SK-N-SH treated with all-trans-retinoic acid at 6 μM for 48 hours (cell line): ENCODE measurements at regions not wholly inside any gene's neighbourhood (a gene's known extent, or its start where the extent isn't known, plus 50 kb on each side); places are given as distances from the start of the nearest gene placed in this dataset.
"Not testable (repeated sequence)": the region's sequence is repeated elsewhere in the genome, so short reads cannot be mapped to it uniquely, and the experiment has no call there.

Source experiments
- ATAC-seq: fragments of 200-7000 bp; cut with Tn5 transposase; 3 replicates; pipeline ENCODE4 v1.9.1; 2020; ENCODE audit warnings: mild to moderate bottlenecking, moderate library complexity
- ARNTL ChIP-seq: fragments of 450-650 bp; formaldehyde crosslinking; IDR thresholded peaks from 2 replicates; pipeline ENCODE4 v1.5.0; 2020; ENCODE audit warnings: low read depth, mild to moderate bottlenecking, moderate library complexity, borderline replicate concordance
- BACH2 ChIP-seq: fragments of 250-450 bp; sonication (Bioruptor Pico); IDR thresholded peaks from 2 replicates; pipeline ENCODE4 v1.9.0; 2021; ENCODE audit warnings: mild to moderate bottlenecking, borderline replicate concordance
- CSDC2 ChIP-seq: fragments of 250-450 bp; sonication (Bioruptor Pico); IDR thresholded peaks from 2 replicates; pipeline ENCODE4 v1.5.0; 2020; ENCODE audit warnings: mild to moderate bottlenecking, moderate library complexity
- ESRRG ChIP-seq: fragments of 250-450 bp; sonication (Bioruptor Pico); IDR thresholded peaks from 2 replicates; pipeline ENCODE4 v1.6.1; 2021; ENCODE audit warnings: mild to moderate bottlenecking
- GLIS3 ChIP-seq: fragments of 250-450 bp; sonication (Bioruptor Pico); IDR thresholded peaks from 2 replicates; pipeline ENCODE4 v1.5.0; 2020; ENCODE audit warnings: mild to moderate bottlenecking, moderate library complexity
- ISL1 ChIP-seq: fragments of 250-450 bp; sonication (Bioruptor Pico); IDR thresholded peaks from 2 replicates; pipeline ENCODE4 v2.1.2; 2022; ENCODE audit warnings: mild to moderate bottlenecking, moderate library complexity
- OSR1 ChIP-seq: fragments of 250-450 bp; sonication (Bioruptor Pico); IDR thresholded peaks from 2 replicates; pipeline ENCODE4 v1.8.0; 2022; ENCODE audit warnings: moderate library complexity, mild to moderate bottlenecking, inconsistent platforms
- PATZ1 ChIP-seq: fragments of 250-450 bp; sonication (Bioruptor Pico); IDR thresholded peaks from 2 replicates; pipeline ENCODE4 v1.8.0; 2020; ENCODE audit warnings: mild to moderate bottlenecking, moderate library complexity, borderline replicate concordance
- POU6F1 ChIP-seq: fragments of 250-450 bp; sonication (Bioruptor Pico); IDR thresholded peaks from 2 replicates; pipeline ENCODE4 v1.8.0; 2021; ENCODE audit warnings: low read depth, mild to moderate bottlenecking, moderate library complexity, borderline replicate concordance
- PPARA ChIP-seq: fragments of 250-450 bp; sonication (Bioruptor Pico); IDR thresholded peaks from 2 replicates; pipeline ENCODE4 v1.5.0; 2020; ENCODE audit warnings: mild to moderate bottlenecking, borderline replicate concordance
- RARB ChIP-seq: fragments of 250-450 bp; sonication (Bioruptor Pico); IDR thresholded peaks from 2 replicates; pipeline ENCODE4 v1.8.0; 2021; ENCODE audit warnings: mild to moderate bottlenecking, moderate library complexity
- SNAI2 ChIP-seq: fragments of 250-450 bp; sonication (Bioruptor Pico); IDR thresholded peaks from 2 replicates; pipeline ENCODE4 v1.5.0; 2020; ENCODE audit warnings: mild to moderate bottlenecking, moderate library complexity
- TCF4 ChIP-seq: fragments of 250-450 bp; sonication (Bioruptor Pico); IDR thresholded peaks from 2 replicates; pipeline ENCODE4 v1.8.0; 2021; ENCODE audit warnings: mild to moderate bottlenecking, moderate library complexity, borderline replicate concordance
- TOX ChIP-seq: fragments of 250-450 bp; sonication (Bioruptor Pico); IDR thresholded peaks from 2 replicates; pipeline ENCODE4 v1.8.0; 2021; ENCODE audit warnings: mild to moderate bottlenecking, moderate library complexity, borderline replicate concordance
- TSHZ2 ChIP-seq: fragments of 250-450 bp; sonication (Bioruptor Pico); IDR thresholded peaks from 2 replicates; pipeline ENCODE4 v1.5.0; 2020; ENCODE audit warnings: mild to moderate bottlenecking, moderate library complexity
- ZC3H10 ChIP-seq: fragments of 250-450 bp; sonication (Bioruptor Pico); IDR thresholded peaks from 2 replicates; pipeline ENCODE4 v1.5.1; 2021; ENCODE audit warnings: mild to moderate bottlenecking, moderate library complexity
- ZFP3 ChIP-seq: fragments of 250-450 bp; sonication (Bioruptor Pico); IDR thresholded peaks from 2 replicates; pipeline ENCODE4 v1.5.0; 2020; ENCODE audit warnings: mild to moderate bottlenecking, moderate library complexity
- ZFP30 ChIP-seq: fragments of 450-650 bp; formaldehyde crosslinking; IDR thresholded peaks from 2 replicates; pipeline ENCODE4 v1.5.0; 2022; ENCODE audit warnings: mild to moderate bottlenecking, moderate library complexity
- ZNF565 ChIP-seq: fragments of 450-650 bp; formaldehyde crosslinking; conservative IDR thresholded peaks from 2 replicates; pipeline ENCODE4 v1.5.0; 2020; ENCODE audit warnings: low read depth, mild to moderate bottlenecking, moderate library complexity
- ZNF70 ChIP-seq: fragments of 450-650 bp; formaldehyde crosslinking; IDR thresholded peaks from 2 replicates; pipeline ENCODE4 v1.5.0; 2020; ENCODE audit warnings: mild to moderate bottlenecking, moderate library complexity
- ZNF8 ChIP-seq: fragments of 450-650 bp; formaldehyde crosslinking; IDR thresholded peaks from 2 replicates; pipeline ENCODE4 v1.5.0; 2020; ENCODE audit warnings: mild to moderate bottlenecking, moderate library complexity

GRCh38 chr12:62044450-62045135, 215.6 kb upstream of the USP15 start (continued):
- no peak for TF ChIP-seq TOX

- ATAC-seq = no peak
- no peak for TF ChIP-seq PATZ1 (CRISPR knock-in tag)
- TF ChIP-seq BACH2 (CRISPR knock-in tag) = no peak
- no peak for TF ChIP-seq TCF4 (CRISPR knock-in tag)
- TF ChIP-seq GLIS3 (CRISPR knock-in tag) = no peak
- TF ChIP-seq OSR1 (CRISPR knock-in tag) = no peak
- no peak for TF ChIP-seq SNAI2
- TF ChIP-seq ZNF565 = no peak
- TF ChIP-seq RARB = no peak
- TF ChIP-seq ISL1 (CRISPR knock-in tag) = no peak
- TF ChIP-seq ZFP30 (CRISPR knock-in tag) = no peak
Observed at GRCh38 chr12:62045211-62045610, 215.0 kb upstream of the USP15 start.

- TF ChIP-seq ZFP3 (CRISPR knock-in tag) = no peak
- no peak for TF ChIP-seq BACH2 (CRISPR knock-in tag)
- TF ChIP-seq CSDC2 (CRISPR knock-in tag) = no peak
- no peak for TF ChIP-seq ISL1 (CRISPR knock-in tag)
- TF ChIP-seq TSHZ2 (CRISPR knock-in tag) = no peak
- TF ChIP-seq ZNF70 = no peak
- no peak for TF ChIP-seq TCF4 (CRISPR knock-in tag)
- no peak for TF ChIP-seq PPARA (CRISPR knock-in tag)
- no peak for TF ChIP-seq TOX
- no peak for TF ChIP-seq PATZ1 (CRISPR knock-in tag)
- no peak for TF ChIP-seq ZFP30 (CRISPR knock-in tag)
- TF ChIP-seq ZC3H10 (CRISPR knock-in tag) = no peak
- TF ChIP-seq, all 23 proteins: peak for 0
- ATAC-seq = no peak
Observed at GRCh38 chr12:62050785-62051184, 209.4 kb upstream of the USP15 start.

- TF ChIP-seq ISL1 (CRISPR knock-in tag) (no peak), ZC3H10 (CRISPR knock-in tag) (no peak), ZNF8 (CRISPR knock-in tag) (no peak), PPARA (CRISPR knock-in tag) (no peak), BACH2 (CRISPR knock-in tag) (no peak), RARB (no peak)
- TF ChIP-seq, all 23 proteins: peak for 0
- ATAC-seq = no peak
Observed at GRCh38 chr12:62069976-62070375, 190.2 kb upstream of the USP15 start.

- ATAC-seq = not testable (repeated sequence)
Observed at GRCh38 chr12:62073236-62073635, 187.0 kb upstream of the USP15 start.

GRCh38 chr12:62075870-62076269, 184.3 kb upstream of the USP15 start:
- TF ChIP-seq ZNF70 (no peak), PPARA (CRISPR knock-in tag) (no peak), POU6F1 (CRISPR knock-in tag) (no peak), ZC3H10 (CRISPR knock-in tag) (no peak), TCF4 (CRISPR knock-in tag) (no peak), ARNTL (CRISPR knock-in tag) (no peak), TSHZ2 (CRISPR knock-in tag) (no peak), GLIS3 (CRISPR knock-in tag) (no peak), ESRRG (CRISPR knock-in tag) (no peak)
- TF ChIP-seq, all 23 proteins: peak for 0
- no peak for ATAC-seq
